Esophagus (tissue), 2 donors: ENCODE measurements at regions not wholly inside any gene's neighbourhood (a gene's known extent, or its start where the extent isn't known, plus 50 kb on each side); places are given as distances from the start of the nearest gene placed in this dataset.
"Not testable (repeated sequence)": the region's sequence is repeated elsewhere in the genome, so short reads cannot be mapped to it uniquely, and the experiment has no call there.

Source experiments
- H3K27ac ChIP-seq, 2 donors: one replicate each; pipeline ENCODE4 v1.5.1; 2013; ENCODE audit warnings: low read depth in 2 of 2, mild to moderate bottlenecking in 2 of 2, inconsistent platforms in 1 of 2, low read length in 1 of 2, moderate library complexity in 1 of 2
- H3K27me3 ChIP-seq, 2 donors: one replicate each; pipeline ENCODE4 v1.6.1; 2013; ENCODE audit warnings: low read length in 2 of 2, control low read depth in 1 of 2, mild to moderate bottlenecking in 1 of 2; ENCODE audit not compliant: insufficient read depth in 2 of 2, control insufficient read depth in 1 of 2
- H3K36me3 ChIP-seq, 2 donors: one replicate each; pipeline ENCODE4 v1.6.1; 2013; ENCODE audit warnings: low read length in 1 of 2; ENCODE audit not compliant: control insufficient read depth in 2 of 2, insufficient read depth in 2 of 2
- H3K4me1 ChIP-seq, 2 donors: one replicate each; pipeline ENCODE4 v1.6.1; 2013; ENCODE audit warnings: low read length in 1 of 2; ENCODE audit not compliant: control insufficient read depth in 2 of 2, insufficient read depth in 2 of 2
- H3K4me3 ChIP-seq, 2 donors: one replicate each; pipeline ENCODE4 v1.5.1; 2013; ENCODE audit warnings: low read length in 2 of 2, mild to moderate bottlenecking in 2 of 2, low read depth in 1 of 2, moderate library complexity in 1 of 2
- H3K9me3 ChIP-seq, 2 donors: one replicate each; pipeline ENCODE4 v1.6.1; 2013; ENCODE audit warnings: mild to moderate bottlenecking in 2 of 2, low read depth in 1 of 2, low read length in 1 of 2, moderate library complexity in 1 of 2; ENCODE audit not compliant: control insufficient read depth in 2 of 2, insufficient read depth in 1 of 2
- WGBS, 2 donors: extraction: QIAGEN DNeasy Blood & Tissue Kit; methylation state at CpG; one replicate each; pipeline ENCODE4 v1.1.7; 2013; 5-methylcytosine and 5-hydroxymethylcytosine counted together
- donor health status: healthy with polysubstance abuse.
- donor health status: Bipolar disorder and iron deficiency.

DNA sequence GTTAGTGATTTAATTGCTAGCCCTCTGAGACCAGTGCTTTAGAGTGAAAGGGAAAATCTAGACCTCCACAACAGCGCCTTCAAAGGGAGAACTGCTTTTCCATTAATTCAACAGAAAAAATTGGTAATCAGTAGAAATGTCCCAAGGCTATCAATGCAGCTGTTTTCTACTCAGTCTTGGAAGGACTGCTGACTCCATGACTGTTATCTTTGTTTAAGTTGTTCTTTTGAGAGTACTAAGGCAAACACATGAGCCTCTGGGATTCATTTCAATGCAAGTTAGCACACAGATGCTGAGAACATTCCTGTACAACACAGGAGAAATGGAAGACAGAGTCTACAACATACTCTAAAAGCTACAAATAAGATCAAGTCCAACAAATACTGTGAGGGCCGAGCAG lies 301.7 kb upstream of the PTCHD4 start:
- 78 to 87% methylated on average over 2 of the region's 2 CpGs for WGBS, 2 donors
- H3K27me3 ChIP-seq = no peaks in the 10 kb centered on the region
- no peak overlapping the region for H3K27ac ChIP-seq
- H3K36me3 ChIP-seq = no peaks in the 10 kb centered on the region
- no peak overlapping the region for H3K4me3 ChIP-seq
- H3K9me3 ChIP-seq = no peaks in the 10 kb centered on the region
- no peaks in the 10 kb centered on the region for H3K4me1 ChIP-seq

- Histone ChIP-seq H3K27me3 (no peaks in the 10 kb centered on the region), H3K9me3 (no peaks in the 10 kb centered on the region), H3K27ac (no peak overlapping the region), H3K36me3 (no peaks in the 10 kb centered on the region), H3K4me3 (no peak overlapping the region), H3K4me1 (no peaks in the 10 kb centered on the region)
- WGBS, 2 donors = 59 to 74% methylated on average over 1 of the region's 1 CpG
Observed at GRCh38 chr6:48404927-48405326, 293.9 kb upstream of the PTCHD4 start.

GRCh38 chr6:48403587-48403986 lies 292.6 kb upstream of the PTCHD4 start:
- Histone ChIP-seq H3K27me3 (no peaks in the 10 kb centered on the region), H3K9me3 (no peaks in the 10 kb centered on the region), H3K4me3 (no peak overlapping the region), H3K36me3 (no peaks in the 10 kb centered on the region), H3K27ac (no peak overlapping the region), H3K4me1 (no peaks in the 10 kb centered on the region)
- 86 to 92% methylated on average over 3 of the region's 3 CpGs for WGBS, 2 donors

GRCh38 chr6:48401016-48401415 lies 290.0 kb upstream of the PTCHD4 start:
- Histone ChIP-seq H3K9me3 (no peaks in the 10 kb centered on the region), H3K4me3 (no peak overlapping the region), H3K27ac (no peak overlapping the region), H3K4me1 (no peaks in the 10 kb centered on the region), H3K36me3 (no peaks in the 10 kb centered on the region), H3K27me3 (no peaks in the 10 kb centered on the region)
- WGBS, 2 donors = 60 to 61% methylated on average over 3 of the region's 3 CpGs

GRCh38 chr6:48397887-48398286 lies 286.9 kb upstream of the PTCHD4 start:
- no peaks in the 10 kb centered on the region for H3K4me1 ChIP-seq
- H3K27ac ChIP-seq = no peak overlapping the region
- H3K27me3 ChIP-seq = no peaks in the 10 kb centered on the region
- no peaks in the 10 kb centered on the region for H3K36me3 ChIP-seq
- H3K9me3 ChIP-seq = no peaks in the 10 kb centered on the region
- H3K4me3 ChIP-seq = no peak overlapping the region

DNA sequence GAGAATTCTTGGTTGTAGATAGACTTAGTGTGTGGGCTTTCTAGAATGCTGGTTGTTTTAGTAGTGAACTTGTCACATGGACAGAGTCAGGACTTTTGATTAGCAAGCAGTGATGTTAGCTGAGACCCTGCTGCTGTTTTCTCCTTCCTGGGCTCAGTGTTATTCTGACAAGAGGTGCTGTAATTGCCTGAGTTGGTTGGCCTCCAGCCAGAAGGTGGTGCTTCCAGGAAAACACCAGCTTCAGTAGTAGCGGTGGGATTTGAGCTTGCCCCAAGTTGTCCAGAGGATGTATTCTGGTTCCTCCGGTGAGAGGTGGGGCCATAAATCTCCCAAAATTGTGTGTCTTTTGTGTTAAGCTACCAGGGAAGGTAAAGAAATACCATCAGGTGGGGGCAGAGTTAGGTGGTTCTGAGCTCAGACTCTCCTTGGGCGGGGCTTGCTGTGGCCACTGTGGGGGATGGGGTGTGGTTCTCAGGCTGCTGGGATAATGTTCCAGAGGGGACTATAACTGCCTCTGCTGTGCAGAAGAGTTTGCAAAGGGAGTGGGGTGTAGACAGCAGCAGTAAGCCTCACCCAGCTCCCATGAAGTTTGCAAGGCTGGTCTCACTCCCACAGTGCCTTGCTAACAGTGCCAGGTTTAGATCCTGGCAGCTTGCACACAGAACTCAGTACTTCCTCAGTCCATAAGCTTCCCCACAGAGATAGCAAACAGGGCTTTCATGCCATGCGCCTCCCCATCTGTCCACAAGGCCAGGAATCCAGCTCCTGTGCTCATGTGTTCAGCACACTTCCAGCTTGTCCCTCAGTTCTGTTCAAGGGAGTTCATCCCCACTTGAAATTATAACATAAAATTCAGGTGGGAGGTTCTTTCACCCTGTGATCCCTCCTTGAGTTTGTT lies 278.4 kb upstream of the PTCHD4 start:
- WGBS, 2 donors = 80 to 81% methylated on average over 4 of the region's 4 CpGs
- H3K27me3 ChIP-seq = no peaks in the 10 kb centered on the region
- no peak overlapping the region for H3K27ac ChIP-seq
- no peaks in the 10 kb centered on the region for H3K4me1 ChIP-seq
- H3K9me3 ChIP-seq = no peaks in the 10 kb centered on the region
- H3K4me3 ChIP-seq = no peak overlapping the region
- no peaks in the 10 kb centered on the region for H3K36me3 ChIP-seq

DNA sequence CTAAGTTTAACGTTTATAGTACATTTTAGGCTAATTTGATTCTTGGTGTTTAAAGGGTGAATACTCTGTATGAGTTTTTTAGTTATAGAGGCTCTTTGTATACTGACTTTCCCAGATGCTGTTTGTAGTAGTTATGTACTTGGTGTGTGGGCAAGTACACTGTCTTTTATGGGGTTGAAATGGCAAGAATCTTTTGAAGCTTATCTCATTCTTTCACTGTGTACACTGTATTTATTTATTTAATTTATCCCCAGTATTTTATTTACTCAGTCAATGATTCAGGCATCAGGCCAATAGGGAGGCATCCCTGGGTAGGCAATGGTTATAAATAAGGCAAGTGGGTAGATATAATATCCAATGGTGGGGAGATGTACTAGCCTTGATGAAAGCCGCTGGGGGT lies 277.0 kb upstream of the PTCHD4 start:
- H3K9me3 ChIP-seq = no peaks in the 10 kb centered on the region
- WGBS, 2 donors = 46 to 68% methylated on average over 2 of the region's 2 CpGs
- H3K4me3 ChIP-seq = no peak overlapping the region
- no peaks in the 10 kb centered on the region for H3K4me1 ChIP-seq
- H3K27me3 ChIP-seq = no peaks in the 10 kb centered on the region
- H3K27ac ChIP-seq = no peak overlapping the region
- H3K36me3 ChIP-seq = no peaks in the 10 kb centered on the region

- Histone ChIP-seq H3K4me3 (no peak overlapping the region), H3K4me1 (no peaks in the 10 kb centered on the region), H3K9me3 (no peaks in the 10 kb centered on the region), H3K36me3 (no peaks in the 10 kb centered on the region), H3K27ac (no peak overlapping the region), H3K27me3 (no peaks in the 10 kb centered on the region)
Observed at GRCh38 chr6:48378884-48379407, 267.9 kb upstream of the PTCHD4 start.

- Histone ChIP-seq H3K27ac (no peak overlapping the region), H3K4me3 (no peak overlapping the region), H3K4me1 (no peaks in the 10 kb centered on the region), H3K9me3 (no peaks in the 10 kb centered on the region), H3K36me3 (no peaks in the 10 kb centered on the region), H3K27me3 (no peaks in the 10 kb centered on the region)
- 78 to 85% methylated on average over 3 of the region's 3 CpGs for WGBS, 2 donors
Observed at GRCh38 chr6:48377115-48377514, 266.1 kb upstream of the PTCHD4 start.

DNA sequence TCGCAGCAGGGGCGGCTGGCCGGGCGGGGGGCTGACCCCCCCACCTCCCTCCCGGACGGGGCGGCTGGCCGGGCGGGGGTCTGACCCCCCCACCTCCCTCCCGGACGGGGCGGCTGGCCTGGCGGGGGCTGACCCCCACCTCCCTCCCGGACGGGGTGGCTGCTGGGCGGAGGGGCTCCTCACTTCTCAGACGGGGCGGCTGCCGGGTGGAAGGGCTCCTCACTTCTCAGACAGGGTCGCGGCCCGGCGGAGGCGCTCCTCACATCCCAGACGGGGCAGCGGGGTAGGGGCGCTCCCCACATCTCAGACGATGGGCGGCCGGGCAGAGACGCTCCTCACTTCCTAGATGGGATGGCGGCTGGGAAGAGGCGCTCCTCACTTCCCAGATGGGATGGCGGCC lies 260.2 kb upstream of the PTCHD4 start:
- 95 to 98% methylated on average over 23 to 33 of the region's 34 CpGs for WGBS, 2 donors
- not testable (repeated sequence) for H3K9me3 ChIP-seq, H3K36me3 ChIP-seq, H3K4me3 ChIP-seq, H3K4me1 ChIP-seq, H3K27ac ChIP-seq, H3K27me3 ChIP-seq
